ENCODE measurements at regions not wholly inside any gene's neighbourhood (a gene's known extent, or its start where the extent isn't known, plus 50 kb on each side); places are given as distances from the start of the nearest gene placed in this dataset.

GRCh38 chr9:90950600-90950999 is 149.0 kb downstream of the SYK start:
- 43% methylated on average over 3 of the region's 3 CpGs; no CpG with 5 or more reads in 1 of the 2 experiments for WGBS, 2 experiments (ENCODE audit: extremely low coverage in 1 of 2, insufficient coverage in 1 of 2, insufficient read length in 1 of 2, insufficient replicate concordance in 2 of 2, low coverage in 1 of 2, low lambda C conversion rate in 2 of 2, missing lambda C conversion rate in 1 of 2)
- FAIRE-seq = no peak
- Histone ChIP-seq H3K56ac (replicated peaks; ENCODE audit: insufficient read length, low read depth, low read length) (no peak overlapping the region), H3K4ac (replicated peaks; ENCODE audit: insufficient read length, low read depth, low read length) (no peak overlapping the region), H3K14ac (ENCODE audit: insufficient read length) (no peak overlapping the region), H4K91ac (replicated peaks; ENCODE audit: insufficient read length, low read length) (no peak overlapping the region), H3K4me3 (ENCODE audit: extremely low read depth in 1 of 4, insufficient read depth in 2 of 4, low read depth in 3 of 4, low read length in 4 of 4) (no peak overlapping the region), H4K8ac (ENCODE audit: extremely low read depth, insufficient read depth, low read length) (no peak overlapping the region), H3K9ac (replicated peaks in 1 of 4; ENCODE audit: extremely low read depth in 1 of 4, low read depth in 3 of 4, low read length in 3 of 4) (no peak overlapping the region), H3K36me3 (ENCODE audit: control insufficient read depth in 2 of 4, insufficient read depth in 4 of 4, low read length in 3 of 4) (no peaks in the 10 kb centered on the region), H4K5ac (ENCODE audit: insufficient read length, low read depth, low read length) (no peak overlapping the region), H3K27me3 (replicated peaks in 1 of 4; ENCODE audit: control insufficient read depth in 3 of 4, extremely low read depth in 1 of 4, insufficient read depth in 3 of 4, low read length in 3 of 4) (no peaks in the 10 kb centered on the region), H2BK12ac (ENCODE audit: low read depth, low read length) (no peak overlapping the region), H3K79me2 (ENCODE audit: control insufficient read depth in 1 of 2, insufficient read depth in 2 of 2, low read length in 2 of 2) (no peaks in the 10 kb centered on the region), H3K23me2 (ENCODE audit: low read depth, low read length) (no peaks in the 10 kb centered on the region), H3K23ac (ENCODE audit: insufficient read length) (no peak overlapping the region), H3K27ac (ENCODE audit: low read depth, low read length) (no peak overlapping the region), H3K4me2 (ENCODE audit: insufficient read depth in 1 of 2, low read depth in 2 of 2, low read length in 2 of 2) (no peak overlapping the region), H3K9me3 (ENCODE audit: insufficient read depth in 2 of 2, low read depth in 1 of 2, low read length in 1 of 2) (no peaks in the 10 kb centered on the region), H2BK20ac (ENCODE audit: low read length) (no peak overlapping the region), H2AK5ac (ENCODE audit: low read depth, low read length) (no peak overlapping the region), H3K18ac (ENCODE audit: extremely low read depth, low read length) (no peak overlapping the region), H4K20me1 (replicated peaks in 1 of 2; ENCODE audit: control insufficient read depth in 1 of 2, insufficient read depth in 2 of 2, low read length in 2 of 2) (no peaks in the 10 kb centered on the region), H3K4me1 (replicated peaks in 1 of 4; ENCODE audit: control insufficient read depth in 3 of 4, insufficient read depth in 4 of 4, low read length in 3 of 4) (peaks cover 0 to 3% (median 0%) of the 10 kb centered on the region in 4 experiments; a peak in 1 of 7 replicates), H2BK120ac (replicated peaks; ENCODE audit: low read depth, low read length) (no peak overlapping the region), H2BK15ac (ENCODE audit: low read length) (no peak overlapping the region), H3K79me1 (ENCODE audit: low read depth, low read length) (no peaks in the 10 kb centered on the region), H2BK5ac (ENCODE audit: low read depth, low read length) (no peak overlapping the region), H2AFZ (ENCODE audit: low read length) (no peak overlapping the region)
- no peak for TF ChIP-seq EP300 (IDR thresholded peaks at IDR 0.05; ENCODE audit: borderline replicate concordance in 1 of 2, low read depth in 2 of 2, low read length in 2 of 2)
- no peak for DNase-seq (ENCODE audit: low read depth in 1 of 2, low spot score in 2 of 2)
- CTCF ChIA-PET (ENCODE audit: partially characterized antibody) = interaction anchor here (1.2 kb wide), 1 partner anchor 36 kb away, joined by 3 read pairs; no protein-coding TSS in a partner anchor
- POLR2A ChIA-PET (ENCODE audit: partially characterized antibody) = no interaction called here
